ENCODE measurements at regions not wholly inside any gene's neighbourhood (a gene's known extent, or its start where the extent isn't known, plus 50 kb on each side); places are given as distances from the start of the nearest gene placed in this dataset.

DNA sequence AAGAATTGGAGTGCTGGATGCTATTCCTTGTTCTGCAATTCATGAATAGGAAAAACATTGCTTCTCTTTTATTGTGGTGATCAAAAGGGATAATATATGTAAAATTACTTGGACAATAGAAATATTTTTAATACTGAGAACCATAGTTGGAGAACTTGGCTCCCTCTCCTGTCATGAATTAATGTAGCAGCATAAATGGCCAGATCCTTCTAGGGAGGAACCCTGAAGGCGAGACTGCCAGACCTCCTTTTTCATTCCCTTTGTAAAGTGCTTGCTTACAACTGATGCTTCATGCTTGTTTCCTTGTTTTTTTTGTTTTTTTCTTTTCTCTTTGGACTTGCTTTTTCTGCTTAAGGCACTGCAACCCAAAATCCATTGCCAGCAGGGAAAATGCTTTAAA, 233.6 kb downstream of the SH2D4B start:
- TF ChIP-seq POLR2A (IDR thresholded peaks at IDR 0.05) (no peak), POLR2AphosphoS5 (IDR thresholded peaks at IDR 0.05) (no peak), CTCF (IDR thresholded peaks at IDR 0.05) (no peak)

Measured in stomach (tissue), 4 donors.